ENCODE measurements at regions not wholly inside any gene's neighbourhood (a gene's known extent, or its start where the extent isn't known, plus 50 kb on each side); places are given as distances from the start of the nearest gene placed in this dataset.

DNA sequence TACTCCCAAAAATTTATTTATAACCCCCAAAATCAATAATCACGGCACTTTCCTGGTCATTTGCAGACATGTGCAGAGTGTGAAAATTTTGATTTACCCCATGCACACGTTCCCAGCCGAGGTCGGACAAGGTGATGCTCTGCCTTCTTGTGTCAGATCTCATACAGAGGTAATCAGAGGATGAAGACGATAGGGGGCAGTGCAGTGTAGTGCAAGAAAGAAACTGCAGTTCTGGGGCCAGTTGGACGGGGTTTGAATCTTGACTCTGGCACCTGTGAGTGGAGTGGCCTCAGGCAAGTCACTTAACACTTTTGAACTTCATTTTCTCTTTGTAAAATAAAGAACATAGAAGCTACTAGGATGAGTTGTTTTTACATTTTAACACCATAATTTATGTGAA lies 88.4 kb downstream of the FRMPD3 start:
- TF ChIP-seq, protein P1, sequence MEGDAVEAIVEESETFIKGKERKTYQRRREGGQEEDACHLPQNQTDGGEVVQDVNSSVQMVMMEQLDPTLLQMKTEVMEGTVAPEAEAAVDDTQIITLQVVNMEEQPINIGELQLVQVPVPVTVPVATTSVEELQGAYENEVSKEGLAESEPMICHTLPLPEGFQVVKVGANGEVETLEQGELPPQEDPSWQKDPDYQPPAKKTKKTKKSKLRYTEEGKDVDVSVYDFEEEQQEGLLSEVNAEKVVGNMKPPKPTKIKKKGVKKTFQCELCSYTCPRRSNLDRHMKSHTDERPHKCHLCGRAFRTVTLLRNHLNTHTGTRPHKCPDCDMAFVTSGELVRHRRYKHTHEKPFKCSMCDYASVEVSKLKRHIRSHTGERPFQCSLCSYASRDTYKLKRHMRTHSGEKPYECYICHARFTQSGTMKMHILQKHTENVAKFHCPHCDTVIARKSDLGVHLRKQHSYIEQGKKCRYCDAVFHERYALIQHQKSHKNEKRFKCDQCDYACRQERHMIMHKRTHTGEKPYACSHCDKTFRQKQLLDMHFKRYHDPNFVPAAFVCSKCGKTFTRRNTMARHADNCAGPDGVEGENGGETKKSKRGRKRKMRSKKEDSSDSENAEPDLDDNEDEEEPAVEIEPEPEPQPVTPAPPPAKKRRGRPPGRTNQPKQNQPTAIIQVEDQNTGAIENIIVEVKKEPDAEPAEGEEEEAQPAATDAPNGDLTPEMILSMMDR (IDR thresholded peaks at IDR 0.05; ENCODE audit: unreplicated experiment in 3 of 3): peak in 2 of 3 experiments; percentile 17 to 26
- Mint-ChIP-seq H3K36me3 (ENCODE audit: low read depth) (no peaks in the 10 kb centered on the region), H3K27ac (no peak overlapping the region), H3K4me3 (no peak overlapping the region), H3K9me3 (no peaks in the 10 kb centered on the region), H3K4me1 (no peaks in the 10 kb centered on the region), H3K27me3 (ENCODE audit: low read depth) (no peaks in the 10 kb centered on the region)

DNA sequence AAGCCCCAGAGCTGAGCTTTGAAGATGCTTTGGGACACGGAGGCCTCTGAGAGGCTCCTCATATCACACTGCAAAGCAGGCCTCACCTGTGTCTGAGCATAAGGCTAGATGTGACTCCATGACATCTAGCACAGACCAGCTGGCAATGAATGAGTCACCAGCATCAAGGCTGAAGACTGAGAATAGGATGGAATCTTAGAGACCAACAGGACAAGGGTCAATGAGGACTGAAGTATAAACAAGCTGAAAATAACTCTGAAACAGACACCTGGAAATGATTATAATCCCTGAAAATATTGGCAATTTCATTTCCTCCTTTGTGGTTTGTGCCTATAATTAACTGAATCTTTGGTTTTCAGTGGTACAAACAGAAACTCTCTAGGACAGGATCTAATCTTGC lies 87.1 kb upstream of the PRPS1 start:
- no peaks in the 10 kb centered on the region for H3K4me1 Mint-ChIP-seq
- TF ChIP-seq, protein P1 (IDR thresholded peaks at IDR 0.05; ENCODE audit: unreplicated experiment in 3 of 3): no peak

DNA sequence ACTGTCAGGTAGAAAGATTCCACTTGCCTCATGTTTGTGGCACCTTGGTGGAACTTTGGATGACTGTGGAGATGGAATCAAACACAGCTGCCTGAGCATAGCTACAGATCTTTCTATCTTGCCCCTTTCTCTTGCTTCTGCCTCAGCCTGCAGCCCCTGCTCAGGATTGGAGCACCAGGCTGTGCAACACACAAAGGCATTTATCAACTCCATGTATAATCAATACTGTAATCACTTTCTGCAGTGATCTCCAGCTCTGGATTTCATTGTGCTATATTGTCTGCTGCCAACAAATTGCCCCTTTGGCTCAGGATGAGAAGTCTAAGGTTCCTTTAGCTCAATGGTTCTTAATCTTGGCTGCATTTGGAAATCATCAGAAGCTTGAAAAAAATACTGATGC lies 86.3 kb upstream of the PRPS1 start:
- Mint-ChIP-seq H3K27ac (no peak overlapping the region), H3K4me1 (no peaks in the 10 kb centered on the region), H3K4me3 (no peak overlapping the region), H3K27me3 (ENCODE audit: low read depth) (no peaks in the 10 kb centered on the region), H3K9me3 (no peaks in the 10 kb centered on the region), H3K36me3 (ENCODE audit: low read depth) (no peaks in the 10 kb centered on the region)
- TF ChIP-seq, protein P1 (IDR thresholded peaks at IDR 0.05; ENCODE audit: unreplicated experiment in 3 of 3): no peak

More for the DNA sequence above, 87.1 kb upstream of the PRPS1 start:
- Mint-ChIP-seq H3K27ac (no peak overlapping the region), H3K9me3 (no peaks in the 10 kb centered on the region), H3K4me3 (no peak overlapping the region), H3K36me3 (ENCODE audit: low read depth) (no peaks in the 10 kb centered on the region), H3K27me3 (ENCODE audit: low read depth) (no peaks in the 10 kb centered on the region)

DNA sequence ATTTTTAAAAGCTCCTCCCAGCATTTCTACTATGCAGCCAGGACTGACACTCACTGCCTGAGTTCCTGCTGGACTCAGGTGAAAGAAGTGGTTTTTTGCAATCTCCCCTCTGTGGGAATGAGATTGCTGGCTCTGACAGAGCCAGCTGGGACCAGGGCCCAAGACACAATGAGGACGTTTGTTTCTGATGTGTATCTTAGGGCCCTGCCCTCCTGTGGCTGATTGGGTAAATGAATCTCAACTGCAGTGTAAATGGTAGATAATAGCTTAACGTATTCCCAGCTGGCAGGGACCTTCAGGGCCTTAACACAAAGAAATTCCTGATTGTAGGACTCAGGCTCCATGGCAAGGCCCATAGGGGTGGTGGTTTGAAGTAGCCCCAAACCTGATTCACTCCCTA lies 85.8 kb upstream of the PRPS1 start:
- Mint-ChIP-seq H3K4me3 (no peak overlapping the region), H3K4me1 (no peaks in the 10 kb centered on the region), H3K27ac (no peak overlapping the region), H3K9me3 (no peaks in the 10 kb centered on the region), H3K27me3 (ENCODE audit: low read depth) (no peaks in the 10 kb centered on the region), H3K36me3 (ENCODE audit: low read depth) (no peaks in the 10 kb centered on the region)
- TF ChIP-seq, protein P1 (IDR thresholded peaks at IDR 0.05; ENCODE audit: unreplicated experiment in 3 of 3): peak in 1 of 3 experiments; percentile 24

DNA sequence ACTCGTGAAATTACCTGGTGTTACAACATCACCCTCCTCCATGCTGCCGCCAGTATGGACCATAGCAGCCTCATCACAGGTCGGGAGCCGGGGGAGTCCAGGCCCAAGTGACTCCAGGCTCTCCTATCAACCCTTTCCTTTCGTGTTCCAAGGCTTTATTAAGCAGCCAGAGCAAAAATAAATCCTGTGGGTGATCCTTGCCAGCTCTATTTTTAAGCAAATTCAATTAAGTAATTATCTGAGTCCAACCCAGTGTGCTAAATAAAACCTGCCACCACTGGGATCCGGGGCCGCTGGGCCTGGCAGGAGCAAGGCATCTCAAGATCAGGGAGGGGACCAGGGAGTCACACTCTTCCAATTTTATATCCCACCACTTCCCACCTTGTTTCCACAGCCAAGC lies 80.7 kb upstream of the PRPS1 start:
- Mint-ChIP-seq H3K27me3 (ENCODE audit: low read depth) (peaks cover 4% of the 10 kb centered on the region), H3K27ac (no peak overlapping the region), H3K9me3 (no peaks in the 10 kb centered on the region), H3K36me3 (ENCODE audit: low read depth) (no peaks in the 10 kb centered on the region), H3K4me3 (no peak overlapping the region), H3K4me1 (peaks cover 3% of the 10 kb centered on the region)
- TF ChIP-seq, protein P1 (IDR thresholded peaks at IDR 0.05; ENCODE audit: unreplicated experiment in 3 of 3): no peak

DNA sequence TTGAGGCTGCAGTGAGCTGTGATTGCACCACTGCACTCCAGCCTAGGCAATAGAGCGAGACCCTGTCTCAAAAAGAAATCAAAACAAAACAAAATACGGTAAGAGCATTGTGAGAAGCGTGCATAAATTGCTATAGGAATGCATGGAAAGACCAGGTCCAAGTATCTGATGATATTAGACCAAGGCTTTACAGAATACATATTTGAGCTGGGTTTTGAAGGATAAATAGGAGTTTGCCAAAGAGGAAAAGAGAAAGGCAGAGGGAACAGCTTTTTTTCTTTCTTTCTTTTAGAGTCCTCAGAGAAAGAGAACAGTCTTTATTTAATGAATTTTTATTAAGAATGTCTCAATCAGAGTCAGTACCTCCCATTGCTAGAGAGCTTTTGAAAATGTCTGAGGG lies 79.5 kb upstream of the PRPS1 start:
- H3K9me3 Mint-ChIP-seq: no peaks in the 10 kb centered on the region
- H3K27me3 Mint-ChIP-seq (ENCODE audit: low read depth): peaks cover 4% of the 10 kb centered on the region
- TF ChIP-seq, protein P1 (IDR thresholded peaks at IDR 0.05; ENCODE audit: unreplicated experiment in 3 of 3): no peak
- peaks cover 6% of the 10 kb centered on the region for H3K4me1 Mint-ChIP-seq
- no peak overlapping the region for H3K27ac Mint-ChIP-seq
- no peak overlapping the region for H3K4me3 Mint-ChIP-seq
- no peaks in the 10 kb centered on the region for H3K36me3 Mint-ChIP-seq (ENCODE audit: low read depth)

All from nephron (organoid).